Testis (tissue), 2 donors: ENCODE measurements at regions not wholly inside any gene's neighbourhood (a gene's known extent, or its start where the extent isn't known, plus 50 kb on each side); places are given as distances from the start of the nearest gene placed in this dataset.

Source experiments
- DNase-seq: peaks from one replicate; pipeline ENCODE4 v3.0.0-alpha.2; 2019
- H3K27ac ChIP-seq, 2 donors: fragments of 200-600 bp; sonication (generic); one replicate each; pipeline ENCODE4 v1.5.1; 2019
- H3K27me3 ChIP-seq: fragments of 200-600 bp; sonication (generic); one replicate; pipeline ENCODE4 v1.5.1; 2019
- H3K36me3 ChIP-seq: fragments of 200-600 bp; sonication (generic); one replicate; pipeline ENCODE4 v1.5.1; 2017; ENCODE audit warnings: low read depth; ENCODE audit errors: missing control alignments
- H3K4me1 ChIP-seq: fragments of 200-600 bp; sonication (generic); one replicate; pipeline ENCODE4 v1.5.1; 2019
- H3K4me3 ChIP-seq, 2 donors: fragments of 200-600 bp; sonication (generic); one replicate each; pipeline ENCODE4 v1.5.1; 2017 to 2019
- H3K9me3 ChIP-seq: fragments of 200-600 bp; sonication (generic); one replicate; pipeline ENCODE4 v1.5.1; 2017
- CTCF ChIP-seq, 3 experiments: fragments of 450-650 bp in 2 of 3; fragments of 200-600 bp in 1 of 3; sonication (generic) in 1 of 3; IDR thresholded peaks; one replicate each; pipeline ENCODE4 v1.5.1; 2016 to 2019; ENCODE audit warnings: antibody characterized with exemption in 3 of 3, mild to moderate bottlenecking in 2 of 3, moderate library complexity in 1 of 3
- POLR2A ChIP-seq: fragments of 450-650 bp; IDR thresholded peaks from one replicate; pipeline ENCODE4 v1.6.1; 2017; ENCODE audit warnings: antibody characterized with exemption, mild to moderate bottlenecking, moderate library complexity
- WGBS, 2 donors: methylation state at CpG; one replicate each; pipeline ENCODE4 v1.1.5; 2018; 5-methylcytosine and 5-hydroxymethylcytosine counted together
- intact Hi-C: fragments of 100-400 bp; cut with DNase I; formaldehyde crosslinking; loops from one replicate; pipeline ENCODE4 v1.15.1; 2023; ENCODE audit warnings: low total_unique reads

- intact Hi-C loops: no loop called here
Measured at GRCh38 chr11:71145988-71146824, 106.2 kb downstream of the SHANK2 start.

GRCh38 chr11:71145368-71145767 is 107.0 kb downstream of the SHANK2 start:
- WGBS, 2 donors: 90% methylated on average over 3 to 9 of the region's 9 CpGs
- no peak overlapping the region for H3K4me3 ChIP-seq
- no peaks in the 10 kb centered on the region for H3K36me3 ChIP-seq
- no peaks in the 10 kb centered on the region for H3K27me3 ChIP-seq
- no peaks in the 10 kb centered on the region for H3K9me3 ChIP-seq
- intact Hi-C loops: no loop called here
- no peaks in the 10 kb centered on the region for H3K4me1 ChIP-seq
- H3K27ac ChIP-seq: no peak overlapping the region
- TF ChIP-seq POLR2A (no peak), CTCF (IDR thresholded peaks at IDR 0.05) (no peak)
- DNase-seq: no peak

More at GRCh38 chr11:71145988-71146824, 106.2 kb downstream of the SHANK2 start:
- DNase-seq: no peak
- Histone ChIP-seq H3K4me3 (no peak overlapping the region), H3K27me3 (no peaks in the 10 kb centered on the region), H3K4me1 (no peaks in the 10 kb centered on the region), H3K36me3 (no peaks in the 10 kb centered on the region), H3K9me3 (no peaks in the 10 kb centered on the region), H3K27ac (no peak overlapping the region)
- TF ChIP-seq POLR2A: no peak
- no peak for TF ChIP-seq CTCF (IDR thresholded peaks at IDR 0.05)
- 84% methylated on average over 19 to 24 of the region's 24 CpGs for WGBS, 2 donors

- no peak for DNase-seq
- Histone ChIP-seq H3K4me3 (no peak overlapping the region), H3K27ac (no peak overlapping the region), H3K27me3 (no peaks in the 10 kb centered on the region), H3K9me3 (no peaks in the 10 kb centered on the region), H3K36me3 (no peaks in the 10 kb centered on the region), H3K4me1 (peaks cover 5% of the 10 kb centered on the region)
- intact Hi-C loops: no loop called here
- no peak for TF ChIP-seq POLR2A
- no peak for TF ChIP-seq CTCF (IDR thresholded peaks at IDR 0.05)
- 91 to 94% methylated on average over 5 of the region's 5 CpGs for WGBS, 2 donors
Measured at GRCh38 chr11:71144736-71145135, 107.6 kb downstream of the SHANK2 start.

- Histone ChIP-seq H3K9me3 (no peaks in the 10 kb centered on the region), H3K4me1 (peaks cover 8% of the 10 kb centered on the region), H3K27ac (no peak overlapping the region), H3K27me3 (no peaks in the 10 kb centered on the region), H3K4me3 (no peak overlapping the region), H3K36me3 (no peaks in the 10 kb centered on the region)
- TF ChIP-seq POLR2A: no peak
- no peak for TF ChIP-seq CTCF (IDR thresholded peaks at IDR 0.05)
- intact Hi-C loops: no loop called here
- no peak for DNase-seq
- WGBS, 2 donors: 89 to 90% methylated on average over 5 of the region's 5 CpGs
Measured at GRCh38 chr11:71144010-71144409, 108.4 kb downstream of the SHANK2 start.
